ENCODE measurements at regions not wholly inside any gene's neighbourhood (a gene's known extent, or its start where the extent isn't known, plus 50 kb on each side); places are given as distances from the start of the nearest gene placed in this dataset.

- no peaks in the 10 kb centered on the region for H3K27me3 Mint-ChIP-seq (ENCODE audit: low read depth in 2 of 2)
- intact Hi-C loops (cut with micrococcal nuclease): no loop called here
- no peaks in the 10 kb centered on the region for H3K4me1 Mint-ChIP-seq
- no peak for DNase-seq
- peaks cover 19 to 21% of the 10 kb centered on the region in 2 donors for H3K9me3 Mint-ChIP-seq
- no peak overlapping the region for H3K27ac Mint-ChIP-seq
- no peak for ATAC-seq
- Histone ChIP-seq H3K4me3 (ENCODE audit: low read length) (no peak overlapping the region), H3K27me3 (ENCODE audit: control insufficient read depth, insufficient read depth, low read length) (no peaks in the 10 kb centered on the region), H3K9me3 (ENCODE audit: control insufficient read depth, insufficient read depth, low read length) (peaks cover 5% of the 10 kb centered on the region), H3K4me1 (ENCODE audit: control insufficient read depth, insufficient read depth, low read length) (no peaks in the 10 kb centered on the region), H3K27ac (ENCODE audit: low read length) (no peak overlapping the region), H3K36me3 (ENCODE audit: control insufficient read depth, insufficient read depth, low read length) (no peaks in the 10 kb centered on the region)
- no peak overlapping the region for H3K4me3 Mint-ChIP-seq
- WGBS (ENCODE audit: insufficient coverage): 87% methylated on average over 6 of the region's 6 CpGs
- TF ChIP-seq CTCF (IDR thresholded peaks at IDR 0.05): no peak
- H3K36me3 Mint-ChIP-seq: peaks cover 6% of the 10 kb centered on the region
Observed at GRCh38 chr5:98349251-98349989, 424.0 kb upstream of the RGMB start.

- no peaks in the 10 kb centered on the region for H3K4me1 Mint-ChIP-seq
- H3K9me3 ChIP-seq (ENCODE audit: control insufficient read depth, insufficient read depth, low read length): peaks cover 5% of the 10 kb centered on the region
- no peak overlapping the region for H3K27ac Mint-ChIP-seq
- intact Hi-C loops (cut with micrococcal nuclease): no loop called here
- H3K27me3 ChIP-seq (ENCODE audit: control insufficient read depth, insufficient read depth, low read length): no peaks in the 10 kb centered on the region
- peaks cover 6% of the 10 kb centered on the region for H3K36me3 Mint-ChIP-seq
- H3K27ac ChIP-seq (ENCODE audit: low read length): no peak overlapping the region
- TF ChIP-seq CTCF (IDR thresholded peaks at IDR 0.05): no peak
- no peak overlapping the region for H3K4me3 ChIP-seq (ENCODE audit: low read length)
- no peak for DNase-seq
- H3K27me3 Mint-ChIP-seq (ENCODE audit: low read depth in 2 of 2): no peaks in the 10 kb centered on the region
- H3K9me3 Mint-ChIP-seq: peaks cover 19 to 22% of the 10 kb centered on the region in 2 donors
- no peaks in the 10 kb centered on the region for H3K4me1 ChIP-seq (ENCODE audit: control insufficient read depth, insufficient read depth, low read length)
- H3K36me3 ChIP-seq (ENCODE audit: control insufficient read depth, insufficient read depth, low read length): no peaks in the 10 kb centered on the region
- no peak for ATAC-seq
- H3K4me3 Mint-ChIP-seq: no peak overlapping the region
- WGBS (ENCODE audit: insufficient coverage): 86% methylated on average over 1 of the region's 1 CpG
Observed at GRCh38 chr5:98349990-98350365, 423.5 kb upstream of the RGMB start.

GRCh38 chr5:98354922-98355321, 418.5 kb upstream of the RGMB start:
- Histone ChIP-seq H3K27me3 (ENCODE audit: control insufficient read depth, insufficient read depth, low read length) (no peaks in the 10 kb centered on the region), H3K27ac (ENCODE audit: low read length) (no peak overlapping the region), H3K4me3 (ENCODE audit: low read length) (no peak overlapping the region), H3K36me3 (ENCODE audit: control insufficient read depth, insufficient read depth, low read length) (no peaks in the 10 kb centered on the region), H3K4me1 (ENCODE audit: control insufficient read depth, insufficient read depth, low read length) (no peaks in the 10 kb centered on the region), H3K9me3 (ENCODE audit: control insufficient read depth, insufficient read depth, low read length) (peaks cover under 1% of the 10 kb centered on the region)
- DNase-seq (no peak), ATAC-seq (no peak)
- no peak for TF ChIP-seq CTCF (IDR thresholded peaks at IDR 0.05)
- WGBS (ENCODE audit: insufficient coverage): 67% methylated on average over 1 of the region's 2 CpGs
- H3K36me3 Mint-ChIP-seq: peaks cover 6% of the 10 kb centered on the region
- no peak overlapping the region for H3K4me3 Mint-ChIP-seq
- no peaks in the 10 kb centered on the region for H3K4me1 Mint-ChIP-seq
- H3K27me3 Mint-ChIP-seq (ENCODE audit: low read depth in 2 of 2): no peaks in the 10 kb centered on the region
- H3K27ac Mint-ChIP-seq: no peak overlapping the region
- H3K9me3 Mint-ChIP-seq: peaks cover 19 to 21% of the 10 kb centered on the region in 2 donors
- intact Hi-C loops (cut with micrococcal nuclease): no loop called here

GRCh38 chr5:98360548-98360947, 412.9 kb upstream of the RGMB start:
- H3K4me3 Mint-ChIP-seq: no peak overlapping the region
- H3K4me1 Mint-ChIP-seq: no peaks in the 10 kb centered on the region
- Histone ChIP-seq H3K27me3 (ENCODE audit: control insufficient read depth, insufficient read depth, low read length) (no peaks in the 10 kb centered on the region), H3K36me3 (ENCODE audit: control insufficient read depth, insufficient read depth, low read length) (no peaks in the 10 kb centered on the region), H3K4me1 (ENCODE audit: control insufficient read depth, insufficient read depth, low read length) (no peaks in the 10 kb centered on the region), H3K4me3 (ENCODE audit: low read length) (no peak overlapping the region), H3K9me3 (ENCODE audit: control insufficient read depth, insufficient read depth, low read length) (peaks cover 15% of the 10 kb centered on the region), H3K27ac (ENCODE audit: low read length) (no peak overlapping the region)
- intact Hi-C loops (cut with micrococcal nuclease): no loop called here
- no peak for DNase-seq
- no peaks in the 10 kb centered on the region for H3K36me3 Mint-ChIP-seq
- 96% methylated on average over 4 of the region's 4 CpGs for WGBS (ENCODE audit: insufficient coverage)
- no peak for ATAC-seq
- no peaks in the 10 kb centered on the region for H3K27me3 Mint-ChIP-seq (ENCODE audit: low read depth in 2 of 2)
- TF ChIP-seq CTCF (IDR thresholded peaks at IDR 0.05): no peak
- no peak overlapping the region for H3K27ac Mint-ChIP-seq
- peaks cover 13 to 15% of the 10 kb centered on the region in 2 donors for H3K9me3 Mint-ChIP-seq
